Stimulated activated CD4-positive, alpha-beta T cell treated with anti-CD3 and anti-CD28 coated beads, Interleukin-4, amount 100 ng/mL, for 4 hours (primary cell): ENCODE measurements at regions not wholly inside any gene's neighbourhood (a gene's known extent, or its start where the extent isn't known, plus 50 kb on each side); places are given as distances from the start of the nearest gene placed in this dataset.

Experiments used
- DNase-seq, 2 experiments: peaks; one replicate each; pipeline ENCODE4 v3.0.0-alpha.2; 2020

GRCh38 chr1:58430421-58431275 is 115.9 kb downstream of the OMA1 start:
- no peak for DNase-seq

- DNase-seq: no peak
Observed at GRCh38 chr1:58426918-58427317, 119.6 kb downstream of the OMA1 start.

- no peak for DNase-seq
Observed at GRCh38 chr1:58422436-58422835, 124.1 kb downstream of the OMA1 start.

- no peak for DNase-seq
Observed at GRCh38 chr1:58418283-58419228, 128.0 kb downstream of the OMA1 start.

GRCh38 chr1:58412071-58412580 is 134.4 kb downstream of the OMA1 start:
- DNase-seq: no peak

GRCh38 chr1:58409890-58410289 is 136.6 kb downstream of the OMA1 start:
- DNase-seq: no peak

GRCh38 chr1:58409336-58409735 is 137.2 kb downstream of the OMA1 start:
- DNase-seq: no peak

GRCh38 chr1:58406301-58407071 is 140.0 kb downstream of the OMA1 start:
- DNase-seq: no peak

GRCh38 chr1:58405660-58406059 is 140.9 kb downstream of the OMA1 start:
- no peak for DNase-seq

GRCh38 chr1:58403894-58404293 is 142.6 kb downstream of the OMA1 start:
- no peak for DNase-seq

GRCh38 chr1:58402444-58402843 is 144.1 kb downstream of the OMA1 start:
- DNase-seq: no peak

GRCh38 chr1:58401991-58402390 is 144.5 kb downstream of the OMA1 start:
- DNase-seq: no peak

- DNase-seq: no peak
Observed at GRCh38 chr1:58399176-58399575, 147.3 kb downstream of the OMA1 start.

GRCh38 chr1:58398714-58399113 is 147.8 kb downstream of the OMA1 start:
- no peak for DNase-seq

- DNase-seq: no peak
Observed at GRCh38 chr1:58397187-58397820, 149.2 kb downstream of the OMA1 start.

GRCh38 chr1:58396150-58396549 is 150.4 kb downstream of the OMA1 start:
- DNase-seq: no peak

GRCh38 chr1:58395355-58395754 is 151.2 kb downstream of the OMA1 start:
- DNase-seq: no peak

GRCh38 chr1:58392083-58392482 is 154.4 kb downstream of the OMA1 start:
- no peak for DNase-seq

- no peak for DNase-seq
Observed at GRCh38 chr1:58391514-58391913, 155.0 kb downstream of the OMA1 start.

GRCh38 chr1:58391056-58391455 is 155.5 kb downstream of the OMA1 start:
- DNase-seq: no peak

GRCh38 chr1:58390091-58390490 is 156.4 kb downstream of the OMA1 start:
- DNase-seq: no peak

- no peak for DNase-seq
Observed at GRCh38 chr1:58380345-58380744, 166.2 kb downstream of the OMA1 start.
